ENCODE measurements at regions not wholly inside any gene's neighbourhood (a gene's known extent, or its start where the extent isn't known, plus 50 kb on each side); places are given as distances from the start of the nearest gene placed in this dataset.

- TF ChIP-seq CTCF (IDR thresholded peaks at IDR 0.05; ENCODE audit: insufficient read depth, low read length) (no peak), POLR2AphosphoS5 (IDR thresholded peaks at IDR 0.05; ENCODE audit: low read depth) (no peak), REST (IDR thresholded peaks at IDR 0.05; ENCODE audit: insufficient replicate concordance, low read depth) (no peak), SPI1 (IDR thresholded peaks at IDR 0.05; ENCODE audit: borderline replicate concordance, low read depth) (no peak), GABPA (IDR thresholded peaks at IDR 0.05; ENCODE audit: low read depth) (no peak)
These were observed 110.7 kb upstream of the SMLR1 start for GRCh38 chr6:130716466-130716865.
